ENCODE measurements at regions not wholly inside any gene's neighbourhood (a gene's known extent, or its start where the extent isn't known, plus 50 kb on each side); places are given as distances from the start of the nearest gene placed in this dataset.

DNA sequence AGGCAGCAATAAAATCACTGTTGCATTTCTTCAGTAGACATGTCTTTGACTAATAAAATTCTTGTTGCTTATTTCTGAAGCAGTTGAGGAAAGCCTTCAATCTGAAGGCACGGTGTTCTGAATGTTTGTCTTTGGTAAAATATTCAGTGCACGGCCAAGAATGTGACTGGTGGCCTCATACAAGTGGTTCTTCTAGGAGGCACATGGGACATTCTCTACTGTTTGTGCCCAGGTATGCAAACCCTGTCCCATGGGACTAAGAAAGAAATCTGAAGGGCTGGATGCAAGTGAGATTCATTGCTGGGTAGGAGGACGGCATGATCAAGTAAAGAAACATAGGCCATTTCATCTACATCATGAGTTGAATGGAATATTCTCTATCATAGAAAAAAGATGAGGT lies 250.6 kb upstream of the NR2F2 start:
- TF ChIP-seq, protein P1, sequence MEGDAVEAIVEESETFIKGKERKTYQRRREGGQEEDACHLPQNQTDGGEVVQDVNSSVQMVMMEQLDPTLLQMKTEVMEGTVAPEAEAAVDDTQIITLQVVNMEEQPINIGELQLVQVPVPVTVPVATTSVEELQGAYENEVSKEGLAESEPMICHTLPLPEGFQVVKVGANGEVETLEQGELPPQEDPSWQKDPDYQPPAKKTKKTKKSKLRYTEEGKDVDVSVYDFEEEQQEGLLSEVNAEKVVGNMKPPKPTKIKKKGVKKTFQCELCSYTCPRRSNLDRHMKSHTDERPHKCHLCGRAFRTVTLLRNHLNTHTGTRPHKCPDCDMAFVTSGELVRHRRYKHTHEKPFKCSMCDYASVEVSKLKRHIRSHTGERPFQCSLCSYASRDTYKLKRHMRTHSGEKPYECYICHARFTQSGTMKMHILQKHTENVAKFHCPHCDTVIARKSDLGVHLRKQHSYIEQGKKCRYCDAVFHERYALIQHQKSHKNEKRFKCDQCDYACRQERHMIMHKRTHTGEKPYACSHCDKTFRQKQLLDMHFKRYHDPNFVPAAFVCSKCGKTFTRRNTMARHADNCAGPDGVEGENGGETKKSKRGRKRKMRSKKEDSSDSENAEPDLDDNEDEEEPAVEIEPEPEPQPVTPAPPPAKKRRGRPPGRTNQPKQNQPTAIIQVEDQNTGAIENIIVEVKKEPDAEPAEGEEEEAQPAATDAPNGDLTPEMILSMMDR (conservative IDR thresholded peaks at IDR 0.05 in 1 of 2, IDR thresholded peaks at IDR 0.05 in 1 of 2; ENCODE audit: low read depth in 1 of 2, low read length in 2 of 2), result no peak
- TF ChIP-seq EZH2 (IDR thresholded peaks at IDR 0.05; ENCODE audit: low read length, missing control alignments), result no peak

Measured in fibroblast of lung (primary cell).